ENCODE measurements at regions not wholly inside any gene's neighbourhood (a gene's known extent, or its start where the extent isn't known, plus 50 kb on each side); places are given as distances from the start of the nearest gene placed in this dataset.

DNA sequence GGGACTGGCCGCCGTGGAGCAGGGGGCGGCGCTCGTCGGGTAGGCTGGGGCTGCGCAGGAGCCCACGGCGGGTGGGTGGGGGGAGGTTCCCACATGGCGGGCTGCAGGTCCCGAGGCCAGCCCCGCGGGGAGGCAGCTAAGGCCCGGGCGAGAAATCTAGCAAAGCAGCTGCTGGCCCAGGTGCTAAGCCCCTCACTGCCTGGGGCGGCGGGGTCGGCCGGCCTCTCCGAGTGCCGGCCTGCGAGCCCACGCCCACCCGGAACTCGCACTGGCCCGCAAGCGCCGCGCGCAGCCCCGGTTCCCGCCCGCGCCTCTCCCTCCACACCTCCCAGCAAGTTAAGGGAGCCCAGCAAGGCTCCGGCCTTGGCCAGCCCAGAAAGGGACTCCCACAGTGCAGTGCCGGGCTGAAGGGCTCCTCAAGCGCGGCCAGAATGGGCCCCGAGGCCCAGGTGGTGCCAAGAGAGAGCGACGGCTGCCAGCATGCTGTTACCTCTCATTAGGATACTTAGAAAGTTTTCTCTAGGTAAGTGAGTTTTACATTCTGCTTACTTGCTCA, 1463.5 kb upstream of the MIR17HG start:
- no peak for DNase-seq (ENCODE audit: low read depth in 2 of 2)

GRCh38 chr13:89890806-89891205, 1456.7 kb upstream of the MIR17HG start:
- DNase-seq (ENCODE audit: low read depth in 2 of 2): no peak

DNA sequence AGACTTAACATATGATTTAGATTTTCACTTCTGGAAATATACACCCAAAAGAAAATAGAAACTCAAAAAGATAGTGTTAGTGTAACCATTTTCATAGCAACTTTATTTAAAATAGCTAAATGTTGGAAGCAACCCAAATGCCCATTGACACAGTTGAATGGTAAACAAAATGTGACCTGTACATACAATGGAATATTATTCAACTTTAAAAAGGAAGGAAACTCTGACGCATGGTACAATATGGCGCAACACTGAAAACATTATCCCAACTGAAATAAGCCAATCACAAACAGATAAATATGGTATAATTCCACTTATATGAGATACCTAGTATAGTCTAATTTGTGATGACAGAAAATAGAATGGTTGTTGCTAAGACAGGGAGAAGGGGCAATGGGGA, 1456.1 kb upstream of the MIR17HG start:
- DNase-seq (ENCODE audit: low read depth in 2 of 2): no peak

DNA sequence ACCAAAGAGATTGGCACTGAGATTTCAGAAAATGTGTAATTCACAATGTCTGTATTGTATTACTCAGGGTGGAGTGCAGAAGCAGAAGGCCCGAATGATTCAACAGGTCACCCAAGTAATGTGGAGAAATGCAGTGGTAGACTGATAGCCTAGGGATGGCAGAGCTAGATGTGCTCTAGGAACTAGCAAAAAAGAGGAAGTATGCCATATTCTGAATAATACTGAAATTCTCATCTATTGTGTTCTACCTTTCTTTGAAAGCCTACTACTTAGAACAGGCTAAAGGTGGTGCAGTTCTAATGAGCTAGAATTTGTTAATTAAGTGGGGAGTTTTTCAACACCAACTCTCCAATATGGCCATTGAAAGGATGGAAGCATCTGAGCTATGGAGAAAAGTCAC, 1449.8 kb upstream of the MIR17HG start:
- DNase-seq (ENCODE audit: low read depth in 2 of 2): no peak

DNA sequence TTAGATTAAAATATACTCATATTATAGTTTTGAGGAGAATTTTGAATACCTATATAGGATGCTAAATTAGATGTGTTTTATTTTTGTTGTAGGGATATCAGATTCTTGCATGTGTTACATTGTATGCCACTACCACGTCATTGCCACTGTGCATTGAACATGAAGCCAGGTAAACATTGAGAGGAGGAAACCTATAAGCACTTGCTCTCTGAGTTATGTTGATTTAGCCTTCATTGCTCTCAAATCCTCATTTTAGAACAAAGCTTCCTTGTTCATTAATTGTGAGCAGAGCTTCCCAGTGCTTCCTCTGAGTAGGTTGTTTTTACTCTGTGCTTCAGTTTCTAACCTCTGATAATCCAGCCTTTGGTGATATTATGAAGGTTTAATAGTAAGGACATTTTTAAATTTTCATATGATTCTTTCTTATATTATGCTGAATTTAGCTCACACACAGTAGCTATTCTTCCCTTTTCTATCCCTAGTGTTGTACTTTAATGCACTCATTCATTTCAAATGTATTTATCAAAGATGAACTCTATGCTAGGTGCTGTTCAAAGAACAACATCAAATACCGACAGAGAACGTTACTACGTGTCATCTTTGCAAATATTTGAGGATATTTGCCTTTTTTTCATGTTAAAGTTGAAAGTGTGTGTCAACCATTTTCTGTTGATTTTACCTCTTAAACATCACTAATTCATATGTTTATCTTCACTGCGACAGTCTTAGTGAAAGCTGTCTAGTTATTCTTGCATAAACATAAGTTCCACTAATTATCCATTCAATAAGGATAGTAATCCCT, 1448.0 kb upstream of the MIR17HG start:
- no peak for DNase-seq (ENCODE audit: low read depth in 2 of 2)

GRCh38 chr13:89900104-89900765, 1447.3 kb upstream of the MIR17HG start:
- DNase-seq (ENCODE audit: low read depth in 2 of 2): no peak

DNA sequence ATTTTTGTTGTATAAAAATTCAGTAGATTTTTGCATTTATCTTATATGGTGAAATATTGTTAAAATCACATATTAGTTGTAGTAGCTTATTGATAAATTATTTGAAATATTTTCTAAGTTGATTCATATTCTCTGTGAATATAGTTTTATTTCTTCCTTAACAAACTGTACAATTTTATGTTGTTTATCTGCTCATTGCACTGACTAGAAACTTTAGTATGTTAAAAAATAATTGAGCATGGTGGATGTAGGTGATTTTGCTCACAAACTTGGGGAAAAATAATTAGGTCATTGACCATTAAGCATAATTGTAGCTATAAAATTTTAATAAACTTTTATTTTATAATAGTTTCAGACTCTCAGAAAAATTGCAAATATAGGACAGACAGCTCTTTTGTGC, 1445.3 kb upstream of the MIR17HG start:
- DNase-seq (ENCODE audit: low read depth in 2 of 2): no peak

GRCh38 chr13:89903115-89903514, 1444.4 kb upstream of the MIR17HG start:
- DNase-seq (ENCODE audit: low read depth in 2 of 2): no peak

GRCh38 chr13:89910166-89910565, 1437.3 kb upstream of the MIR17HG start:
- no peak for DNase-seq (ENCODE audit: low read depth in 2 of 2)

- no peak for DNase-seq (ENCODE audit: low read depth in 2 of 2)
Measured at GRCh38 chr13:89916551-89916950, 1430.9 kb upstream of the MIR17HG start.

GRCh38 chr13:89920461-89920860, 1427.0 kb upstream of the MIR17HG start:
- DNase-seq (ENCODE audit: low read depth in 2 of 2): no peak

DNA sequence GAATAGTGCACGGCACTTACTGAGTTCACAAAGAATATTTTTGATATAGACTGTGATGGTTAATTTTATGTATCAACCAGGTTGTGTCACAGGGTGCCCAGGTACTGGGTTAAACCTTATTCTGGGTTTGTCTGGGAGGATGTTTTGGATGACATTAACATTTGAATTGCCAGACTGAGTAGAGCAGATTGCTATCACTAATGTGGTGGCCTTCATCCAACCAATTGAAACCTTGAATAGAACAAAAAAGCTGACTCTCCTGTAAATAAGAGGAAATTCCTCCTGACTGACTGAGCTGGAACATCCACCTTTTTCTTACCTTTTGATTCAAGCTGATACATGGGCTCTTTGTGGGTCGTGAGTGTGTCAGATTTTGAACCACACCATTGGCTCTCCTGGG, 1424.4 kb upstream of the MIR17HG start:
- no peak for DNase-seq (ENCODE audit: low read depth in 2 of 2)

GRCh38 chr13:89923736-89924135, 1423.8 kb upstream of the MIR17HG start:
- no peak for DNase-seq (ENCODE audit: low read depth in 2 of 2)

DNA sequence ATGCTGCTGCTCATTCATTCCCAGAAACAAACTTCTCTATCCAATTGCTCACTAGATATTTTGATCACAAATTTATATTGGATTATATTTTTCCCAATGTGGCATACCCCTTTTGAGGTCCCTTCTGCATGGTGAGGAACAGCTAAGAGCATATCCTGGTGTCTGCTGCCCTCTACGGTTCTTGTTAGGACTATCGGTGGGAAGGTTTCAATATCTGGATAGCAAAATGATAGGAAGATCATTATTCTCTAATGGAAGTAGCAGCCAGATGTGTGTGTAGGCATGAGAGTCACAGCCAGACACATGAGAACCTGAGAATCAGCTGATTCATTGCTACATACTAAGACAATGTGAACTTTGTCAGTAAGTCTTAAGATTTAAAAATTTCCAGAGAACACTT, 1422.4 kb upstream of the MIR17HG start:
- no peak for DNase-seq (ENCODE audit: low read depth in 2 of 2)

GRCh38 chr13:89930861-89931260, 1416.6 kb upstream of the MIR17HG start:
- DNase-seq (ENCODE audit: low read depth in 2 of 2): no peak

GRCh38 chr13:89932902-89933301, 1414.6 kb upstream of the MIR17HG start:
- DNase-seq (ENCODE audit: low read depth in 2 of 2): no peak

DNA sequence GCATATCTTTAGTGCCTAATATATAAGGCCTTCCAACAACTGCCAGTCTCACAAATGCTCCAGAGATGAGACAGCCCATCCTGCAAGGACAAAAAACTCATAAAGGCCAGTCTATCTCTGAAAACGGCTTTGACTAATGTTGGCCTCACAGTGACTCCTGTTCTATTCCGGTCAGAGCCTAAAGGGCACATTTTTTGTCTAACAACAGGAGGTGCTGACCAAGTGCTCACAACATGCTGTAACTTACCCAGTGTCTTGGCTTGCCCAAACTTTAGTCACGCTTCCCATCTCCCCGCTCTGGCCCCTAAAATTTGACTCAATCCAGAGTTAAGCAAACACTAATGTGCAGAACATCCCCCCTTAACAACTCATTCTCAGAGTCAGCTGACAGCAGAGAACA, 1411.2 kb upstream of the MIR17HG start:
- no peak for DNase-seq (ENCODE audit: low read depth in 2 of 2)

DNA sequence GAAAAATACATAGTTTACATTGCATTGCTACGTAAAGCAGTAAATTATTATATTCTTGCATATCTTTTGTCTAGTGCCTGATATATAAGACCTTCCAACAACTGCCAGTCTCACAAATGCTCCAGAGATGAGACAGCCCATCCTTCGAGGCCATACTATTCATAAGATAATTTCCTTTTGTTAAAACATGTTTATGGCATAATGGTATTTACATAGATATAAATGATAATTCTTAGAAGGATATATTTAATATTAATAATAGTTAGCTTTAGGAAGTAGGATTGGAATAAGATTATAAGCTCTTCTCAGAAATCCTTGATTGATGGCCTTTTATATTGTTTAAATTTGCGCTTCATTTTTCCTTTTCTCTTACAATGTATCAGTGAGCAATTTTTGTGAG, 1410.1 kb upstream of the MIR17HG start:
- DNase-seq (ENCODE audit: low read depth in 2 of 2): no peak

GRCh38 chr13:89940383-89940782, 1407.1 kb upstream of the MIR17HG start:
- no peak for DNase-seq (ENCODE audit: low read depth in 2 of 2)

- DNase-seq (ENCODE audit: low read depth in 2 of 2): no peak
Measured at GRCh38 chr13:89943139-89943538, 1404.3 kb upstream of the MIR17HG start.

DNA sequence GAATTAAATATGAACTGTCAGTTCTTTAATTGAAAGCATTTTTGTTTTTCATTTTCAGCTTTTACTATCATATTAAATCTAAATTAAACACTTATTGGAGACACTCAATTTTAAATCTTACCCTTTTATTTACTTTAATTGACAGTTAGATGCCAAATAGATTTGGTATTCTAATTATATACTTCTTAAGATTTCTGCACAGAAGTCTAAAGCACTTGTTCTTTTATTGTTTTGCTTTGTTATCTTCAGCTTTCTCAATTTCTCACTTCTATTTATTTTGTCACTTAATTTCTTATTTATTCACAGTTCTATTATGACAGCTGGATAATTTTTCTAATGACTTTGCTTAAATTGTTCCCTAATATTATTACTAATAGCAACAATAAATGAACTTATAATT, 1397.3 kb upstream of the MIR17HG start:
- no peak for DNase-seq (ENCODE audit: low read depth in 2 of 2)

- DNase-seq (ENCODE audit: low read depth in 2 of 2): no peak
Measured at GRCh38 chr13:89951341-89951740, 1396.1 kb upstream of the MIR17HG start.

DNA sequence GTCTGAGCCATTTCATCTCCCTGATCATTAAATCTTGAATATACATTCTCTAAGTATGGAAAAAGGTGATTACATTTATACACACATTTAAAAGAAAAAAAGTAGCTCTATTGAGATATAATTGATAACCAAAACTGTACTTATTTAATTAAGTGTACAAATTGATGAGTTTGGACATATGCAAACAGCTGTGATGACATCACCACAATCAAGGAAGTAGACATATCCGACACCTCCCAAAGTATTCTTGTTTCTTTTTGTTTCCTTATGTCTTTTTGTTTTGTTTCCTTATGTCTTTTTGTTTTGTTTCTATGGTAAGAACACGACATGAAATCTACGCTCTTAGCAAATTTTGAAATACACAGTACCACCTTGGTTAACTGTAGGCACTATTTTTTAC, 1393.9 kb upstream of the MIR17HG start:
- DNase-seq (ENCODE audit: low read depth in 2 of 2): no peak
